Activated B cell treated with CpG ODN at 0.5 μM for 24 hours (primary cell): ENCODE measurements at regions not wholly inside any gene's neighbourhood (a gene's known extent, or its start where the extent isn't known, plus 50 kb on each side); places are given as distances from the start of the nearest gene placed in this dataset.
"Not testable (repeated sequence)": the region's sequence is repeated elsewhere in the genome, so short reads cannot be mapped to it uniquely, and the experiment has no call there.

Experiments used
- ATAC-seq: fragments of 200-7000 bp; cut with Tn5 transposase; one replicate; pipeline ENCODE4 v1.10.0; 2021; ENCODE audit warnings: low read depth, mild to moderate bottlenecking, moderate library complexity
- CTCF ChIA-PET: fragments of 350-600 bp; sonication (Branson Sonifier 250); formaldehyde crosslinking; loops from one replicate; lab custom pipeline; 2021; ENCODE audit warnings: antibody characterized with exemption; lab: Charles Lee
- POLR2A ChIA-PET: fragments of 350-600 bp; sonication (Branson Sonifier 250); formaldehyde crosslinking; loops from one replicate; lab custom pipeline; 2021; ENCODE audit warnings: antibody characterized with exemption; lab: Charles Lee
- DNase-seq: peaks from one replicate; pipeline ENCODE4 v3.0.0; 2022
- H3K27ac Mint-ChIP-seq: one replicate; pipeline ENCODE4 v1.8.0; 2020; ENCODE audit warnings: mixed read lengths
- H3K27me3 Mint-ChIP-seq: one replicate; pipeline ENCODE4 v1.8.0; 2021; ENCODE audit warnings: mixed read lengths
- H3K36me3 Mint-ChIP-seq: one replicate; pipeline ENCODE4 v1.8.0; 2021; ENCODE audit warnings: low read depth, mixed read lengths
- H3K4me1 Mint-ChIP-seq: one replicate; pipeline ENCODE4 v1.8.0; 2021; ENCODE audit warnings: mixed read lengths
- H3K4me3 Mint-ChIP-seq: one replicate; pipeline ENCODE4 v1.8.0; 2020; ENCODE audit warnings: mild to moderate bottlenecking, mixed read lengths
- H3K9me3 Mint-ChIP-seq: one replicate; pipeline ENCODE4 v1.8.0; 2020; ENCODE audit warnings: mixed read lengths
- intact Hi-C: fragments of 100-400 bp; cut with micrococcal nuclease; formaldehyde crosslinking; loops from one replicate; pipeline ENCODE4 v1.15.1; 2024
- TF ChIP-seq, protein P1 (sequence below): fragments of 200-600 bp; IDR thresholded peaks from one replicate; pipeline ENCODE4 v1.8.0; 2022; ENCODE audit warnings: antibody characterized with exemption, mild to moderate bottlenecking

DNA sequence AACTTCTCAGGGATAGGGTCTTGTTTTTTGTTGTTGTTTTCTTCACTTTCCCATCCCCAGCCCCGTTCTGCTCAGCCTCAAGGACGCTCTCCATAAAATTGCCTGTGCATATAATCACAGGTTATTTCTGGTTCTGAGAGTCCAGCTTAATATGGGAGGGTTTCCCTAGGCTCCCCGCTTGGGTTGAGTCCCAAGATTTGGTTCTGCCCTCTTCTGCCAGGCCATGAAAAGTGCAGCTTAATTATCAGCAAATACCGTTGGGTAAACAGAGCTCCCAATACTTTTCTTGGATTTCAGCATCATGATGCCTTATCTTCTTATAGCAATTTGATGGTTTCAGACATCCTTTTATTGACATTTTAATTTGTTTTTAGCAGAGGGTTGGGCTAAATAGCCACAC lies 75.6 kb downstream of the GRIN2B start:
- DNase-seq: no peak
- Mint-ChIP-seq H3K4me1 (no peaks in the 10 kb centered on the region), H3K4me3 (no peak overlapping the region), H3K27ac (no peak overlapping the region), H3K9me3 (peaks cover 4% of the 10 kb centered on the region), H3K27me3 (peaks cover 12% of the 10 kb centered on the region), H3K36me3 (no peaks in the 10 kb centered on the region)
- intact Hi-C loops: no loop called here
- TF ChIP-seq, protein P1, sequence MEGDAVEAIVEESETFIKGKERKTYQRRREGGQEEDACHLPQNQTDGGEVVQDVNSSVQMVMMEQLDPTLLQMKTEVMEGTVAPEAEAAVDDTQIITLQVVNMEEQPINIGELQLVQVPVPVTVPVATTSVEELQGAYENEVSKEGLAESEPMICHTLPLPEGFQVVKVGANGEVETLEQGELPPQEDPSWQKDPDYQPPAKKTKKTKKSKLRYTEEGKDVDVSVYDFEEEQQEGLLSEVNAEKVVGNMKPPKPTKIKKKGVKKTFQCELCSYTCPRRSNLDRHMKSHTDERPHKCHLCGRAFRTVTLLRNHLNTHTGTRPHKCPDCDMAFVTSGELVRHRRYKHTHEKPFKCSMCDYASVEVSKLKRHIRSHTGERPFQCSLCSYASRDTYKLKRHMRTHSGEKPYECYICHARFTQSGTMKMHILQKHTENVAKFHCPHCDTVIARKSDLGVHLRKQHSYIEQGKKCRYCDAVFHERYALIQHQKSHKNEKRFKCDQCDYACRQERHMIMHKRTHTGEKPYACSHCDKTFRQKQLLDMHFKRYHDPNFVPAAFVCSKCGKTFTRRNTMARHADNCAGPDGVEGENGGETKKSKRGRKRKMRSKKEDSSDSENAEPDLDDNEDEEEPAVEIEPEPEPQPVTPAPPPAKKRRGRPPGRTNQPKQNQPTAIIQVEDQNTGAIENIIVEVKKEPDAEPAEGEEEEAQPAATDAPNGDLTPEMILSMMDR: no peak
- POLR2A ChIA-PET: no interaction called here
- ATAC-seq: no peak
- CTCF ChIA-PET: interaction anchor here (1.3 kb wide), 1 partner anchor 42 kb away, joined by 5 read pairs; no protein-coding TSS in a partner anchor

DNA sequence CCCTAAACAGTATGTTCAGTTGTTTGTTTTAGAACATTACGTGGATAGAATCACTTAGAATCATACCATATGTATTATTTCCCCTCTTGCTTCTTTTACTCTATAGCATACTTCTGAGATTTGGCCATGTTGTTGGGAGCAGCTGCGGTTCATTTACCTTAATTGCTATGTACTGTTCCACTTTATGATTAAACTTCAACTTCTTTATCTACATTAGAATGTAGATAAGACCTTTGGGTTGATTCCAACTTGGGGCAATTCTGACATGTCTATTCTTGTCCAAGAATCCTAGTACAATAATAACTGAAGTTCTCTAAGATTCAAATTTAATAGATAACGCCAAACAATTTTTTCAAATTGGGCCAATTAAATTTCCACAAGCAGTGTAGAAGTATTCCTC lies 80.7 kb downstream of the GRIN2B start:
- H3K4me1 Mint-ChIP-seq: no peaks in the 10 kb centered on the region
- TF ChIP-seq, protein P1: no peak
- peaks cover 6% of the 10 kb centered on the region for H3K27me3 Mint-ChIP-seq
- H3K4me3 Mint-ChIP-seq: no peak overlapping the region
- ChIA-PET CTCF (no interaction called here), POLR2A (no interaction called here)
- DNase-seq (no peak), ATAC-seq (no peak)
- no peak overlapping the region for H3K27ac Mint-ChIP-seq
- intact Hi-C loops: no loop called here
- H3K9me3 Mint-ChIP-seq: peaks cover 4% of the 10 kb centered on the region
- H3K36me3 Mint-ChIP-seq: no peaks in the 10 kb centered on the region

DNA sequence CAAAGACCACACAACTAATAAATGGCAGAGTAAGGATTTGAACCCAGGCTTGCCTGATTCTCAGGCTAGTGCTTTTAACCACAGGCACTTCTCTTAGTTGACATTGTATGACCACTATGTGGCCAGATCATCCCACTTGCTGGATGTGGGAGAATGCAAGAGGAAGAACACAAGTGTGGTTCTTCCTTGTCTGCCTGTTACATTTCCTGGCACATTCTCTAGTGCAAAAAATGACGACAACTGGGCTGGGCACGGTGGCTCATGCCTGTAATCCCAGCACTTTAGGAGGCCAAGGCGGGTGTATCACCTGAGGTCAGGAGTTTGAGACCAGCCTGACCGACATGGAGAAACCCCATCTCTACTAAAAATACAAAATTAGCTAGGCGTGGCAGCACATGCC lies 83.0 kb downstream of the GRIN2B start:
- ATAC-seq, H3K9me3 Mint-ChIP-seq, POLR2A ChIA-PET, DNase-seq, H3K36me3 Mint-ChIP-seq, H3K27ac Mint-ChIP-seq, intact Hi-C loops, H3K4me1 Mint-ChIP-seq, H3K27me3 Mint-ChIP-seq, H3K4me3 Mint-ChIP-seq, CTCF ChIA-PET: not testable (repeated sequence)

DNA sequence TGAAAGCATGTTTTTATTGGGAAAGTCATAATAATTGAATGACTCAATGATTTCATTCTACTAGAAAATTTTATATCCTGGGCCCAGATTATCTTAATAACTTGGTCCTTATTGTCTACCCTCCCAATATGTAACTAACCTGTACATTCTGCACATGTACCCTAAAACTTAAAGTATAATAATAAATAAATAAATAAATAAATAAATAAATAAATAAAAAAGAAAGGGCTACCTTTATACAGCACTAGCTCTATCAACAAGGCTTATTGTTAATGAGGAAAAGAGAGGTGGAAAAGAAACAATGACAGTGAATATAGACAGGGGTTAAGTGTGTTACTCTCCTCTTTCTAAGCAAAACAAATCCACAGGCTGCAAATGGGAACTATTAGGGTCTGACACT lies 83.6 kb downstream of the GRIN2B start:
- H3K4me3 Mint-ChIP-seq: no peak overlapping the region
- ChIA-PET CTCF (no interaction called here), POLR2A (no interaction called here)
- intact Hi-C loops: no loop called here
- ATAC-seq (no peak), DNase-seq (no peak)
- TF ChIP-seq, protein P1: no peak
- H3K27me3 Mint-ChIP-seq: peaks cover 2% of the 10 kb centered on the region
- no peak overlapping the region for H3K27ac Mint-ChIP-seq
- H3K4me1 Mint-ChIP-seq: no peaks in the 10 kb centered on the region
- H3K36me3 Mint-ChIP-seq: no peaks in the 10 kb centered on the region
- H3K9me3 Mint-ChIP-seq: no peaks in the 10 kb centered on the region

DNA sequence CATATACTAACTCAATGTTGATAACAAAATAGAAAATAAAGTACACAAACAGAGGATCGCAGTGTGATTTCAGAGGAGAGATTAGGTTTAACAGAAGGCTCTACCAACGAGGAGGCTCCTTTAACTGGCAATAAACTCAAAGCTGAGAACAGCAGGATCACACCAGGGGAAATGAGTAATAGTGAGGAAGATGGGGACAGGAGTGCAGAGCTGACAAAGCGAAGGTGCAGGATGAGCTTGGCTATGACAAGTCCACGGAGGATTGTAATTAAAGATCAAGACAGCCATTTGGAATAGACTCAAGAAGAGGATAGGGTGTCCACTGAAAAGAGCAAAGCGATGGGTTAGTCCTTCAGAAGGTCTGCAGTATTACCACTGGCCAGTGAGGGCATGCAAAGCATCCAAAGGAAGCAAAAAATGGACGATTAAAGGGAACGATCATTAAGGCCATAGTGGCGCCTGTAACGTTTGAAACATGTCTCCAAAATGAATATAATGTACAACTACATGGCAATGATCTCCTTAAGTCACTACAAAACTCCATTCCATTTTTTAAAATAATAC lies 85.3 kb downstream of the GRIN2B start:
- CTCF ChIA-PET: interaction anchor here (1.0 kb wide), 1 partner anchor 271 kb away, joined by 3 read pairs; no protein-coding TSS in a partner anchor
- ATAC-seq: no peak
- no peak overlapping the region for H3K4me3 Mint-ChIP-seq
- peaks cover 3% of the 10 kb centered on the region for H3K27me3 Mint-ChIP-seq
- H3K27ac Mint-ChIP-seq: no peak overlapping the region
- intact Hi-C loops: no loop called here
- no peak for DNase-seq
- H3K9me3 Mint-ChIP-seq: no peaks in the 10 kb centered on the region
- POLR2A ChIA-PET: no interaction called here
- H3K36me3 Mint-ChIP-seq: no peaks in the 10 kb centered on the region
- H3K4me1 Mint-ChIP-seq: no peaks in the 10 kb centered on the region
- TF ChIP-seq, protein P1: no peak

DNA sequence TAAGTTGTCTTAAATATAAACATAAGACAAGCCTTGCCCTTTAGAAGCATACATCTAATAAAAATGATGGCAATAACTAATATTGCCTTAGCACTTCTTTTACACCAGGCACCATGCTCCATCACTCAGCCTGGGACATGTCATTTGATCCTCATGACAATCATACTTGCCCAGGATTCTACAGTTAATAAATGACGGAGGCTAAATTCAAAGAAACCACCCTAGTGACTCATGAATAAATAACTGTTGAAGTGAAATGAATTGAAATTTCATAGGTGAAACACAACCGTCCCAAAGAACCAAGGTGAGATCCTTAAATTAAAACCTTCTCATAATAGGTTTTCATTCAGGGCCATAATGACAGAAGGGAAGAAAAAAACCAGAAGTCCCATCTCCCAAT lies 89.5 kb downstream of the GRIN2B start:
- TF ChIP-seq, protein P1: no peak
- H3K9me3 Mint-ChIP-seq: no peaks in the 10 kb centered on the region
- no peak overlapping the region for H3K4me3 Mint-ChIP-seq
- POLR2A ChIA-PET: no interaction called here
- intact Hi-C loops: no loop called here
- peaks cover 15% of the 10 kb centered on the region for H3K27me3 Mint-ChIP-seq
- H3K27ac Mint-ChIP-seq: no peak overlapping the region
- H3K36me3 Mint-ChIP-seq: no peaks in the 10 kb centered on the region
- ATAC-seq: no peak
- DNase-seq: no peak
- H3K4me1 Mint-ChIP-seq: no peaks in the 10 kb centered on the region
- CTCF ChIA-PET: no interaction called here
